B cell (primary cell): ENCODE measurements at regions not wholly inside any gene's neighbourhood (a gene's known extent, or its start where the extent isn't known, plus 50 kb on each side); places are given as distances from the start of the nearest gene placed in this dataset.

Source experiments
- CTCF ChIP-seq: fragments of 200-600 bp; IDR thresholded peaks from one replicate; pipeline ENCODE4 v1.8.0; 2022; ENCODE audit warnings: antibody characterized with exemption, mild to moderate bottlenecking
- EZH2 ChIP-seq: IDR thresholded peaks from 2 replicates; pipeline ENCODE4 v1.6.1; 2012; ENCODE audit warnings: borderline replicate concordance, low read depth, mild to moderate bottlenecking, moderate library complexity, low read length; ENCODE audit not compliant: insufficient read depth, poor library complexity, severe bottlenecking

GRCh38 chr6:147765541-147765940, 257.1 kb downstream of the SAMD5 start:
- TF ChIP-seq CTCF: no peak
- no peak for TF ChIP-seq EZH2
